ENCODE measurements at regions not wholly inside any gene's neighbourhood (a gene's known extent, or its start where the extent isn't known, plus 50 kb on each side); places are given as distances from the start of the nearest gene placed in this dataset.

DNA sequence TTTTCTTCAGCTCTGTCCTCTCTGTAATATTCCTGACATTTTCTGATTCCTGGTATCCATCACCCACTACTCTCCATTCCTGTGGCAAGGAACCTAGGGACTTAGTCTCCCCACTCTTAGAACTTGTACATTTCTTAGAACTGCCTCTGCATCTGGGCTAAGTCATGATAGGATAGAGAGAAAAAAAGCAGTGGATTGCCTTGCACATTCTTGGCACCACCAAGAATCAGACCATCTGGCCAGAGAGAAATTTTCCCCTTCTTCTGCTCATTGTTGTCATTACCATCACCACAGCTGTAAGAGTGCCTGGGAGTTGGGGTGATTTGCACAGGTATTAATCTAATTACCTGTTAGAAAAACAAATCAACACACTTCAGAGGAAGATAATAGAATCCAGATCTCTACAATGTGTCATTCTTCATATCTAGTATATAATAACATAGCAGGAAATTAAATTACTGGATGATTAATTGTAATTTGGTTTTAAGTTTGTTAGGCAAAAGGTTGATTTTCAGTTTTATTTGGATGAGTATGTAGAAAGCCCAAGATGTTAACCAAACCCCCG lies 264.8 kb upstream of the ZPLD1 start:
- no TSS peak for BruUV-seq (replicated peaks)
- ChIA-PET CTCF (ENCODE audit: unreplicated experiment) (no interaction called here), POLR2A (interaction anchor here (0.5 kb wide), 2 partner anchors 224 to 617 kb away, joined by 3 read pairs; no protein-coding TSS in a partner anchor)
- Histone ChIP-seq H3K9me3 (ENCODE audit: low read length) (no peaks in the 10 kb centered on the region), H3K27ac (ENCODE audit: low read depth, low read length, poor library complexity, severe bottlenecking) (no peak overlapping the region), H3K4me1 (ENCODE audit: insufficient read depth, low read length, poor library complexity, severe bottlenecking) (no peaks in the 10 kb centered on the region), H2AFZ (ENCODE audit: low read length) (no peak overlapping the region), H3K4me3 (ENCODE audit: low read depth, low read length, poor library complexity, severe bottlenecking) (no peak overlapping the region), H3K36me3 (ENCODE audit: insufficient read depth, low read length) (no peaks in the 10 kb centered on the region), H4K20me1 (ENCODE audit: insufficient read depth, low read length) (no peaks in the 10 kb centered on the region), H3K79me2 (ENCODE audit: insufficient read depth, low read depth, low read length) (no peaks in the 10 kb centered on the region), H3K9me2 (ENCODE audit: insufficient read depth, low read length) (no peaks in the 10 kb centered on the region), H3K4me2 (ENCODE audit: low read length) (no peak overlapping the region)
- TF ChIP-seq EZH2phosphoT487 (IDR thresholded peaks at IDR 0.05; ENCODE audit: borderline replicate concordance, low read depth, low read length): no peak
- TF ChIP-seq, protein P1, sequence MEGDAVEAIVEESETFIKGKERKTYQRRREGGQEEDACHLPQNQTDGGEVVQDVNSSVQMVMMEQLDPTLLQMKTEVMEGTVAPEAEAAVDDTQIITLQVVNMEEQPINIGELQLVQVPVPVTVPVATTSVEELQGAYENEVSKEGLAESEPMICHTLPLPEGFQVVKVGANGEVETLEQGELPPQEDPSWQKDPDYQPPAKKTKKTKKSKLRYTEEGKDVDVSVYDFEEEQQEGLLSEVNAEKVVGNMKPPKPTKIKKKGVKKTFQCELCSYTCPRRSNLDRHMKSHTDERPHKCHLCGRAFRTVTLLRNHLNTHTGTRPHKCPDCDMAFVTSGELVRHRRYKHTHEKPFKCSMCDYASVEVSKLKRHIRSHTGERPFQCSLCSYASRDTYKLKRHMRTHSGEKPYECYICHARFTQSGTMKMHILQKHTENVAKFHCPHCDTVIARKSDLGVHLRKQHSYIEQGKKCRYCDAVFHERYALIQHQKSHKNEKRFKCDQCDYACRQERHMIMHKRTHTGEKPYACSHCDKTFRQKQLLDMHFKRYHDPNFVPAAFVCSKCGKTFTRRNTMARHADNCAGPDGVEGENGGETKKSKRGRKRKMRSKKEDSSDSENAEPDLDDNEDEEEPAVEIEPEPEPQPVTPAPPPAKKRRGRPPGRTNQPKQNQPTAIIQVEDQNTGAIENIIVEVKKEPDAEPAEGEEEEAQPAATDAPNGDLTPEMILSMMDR (conservative IDR thresholded peaks at IDR 0.05; ENCODE audit: low read length): no peak
- intact Hi-C loops (cut with micrococcal nuclease; ENCODE audit: unreplicated experiment): no loop called here
- no peak for DNase-seq (ENCODE audit: low spot score)

DNA sequence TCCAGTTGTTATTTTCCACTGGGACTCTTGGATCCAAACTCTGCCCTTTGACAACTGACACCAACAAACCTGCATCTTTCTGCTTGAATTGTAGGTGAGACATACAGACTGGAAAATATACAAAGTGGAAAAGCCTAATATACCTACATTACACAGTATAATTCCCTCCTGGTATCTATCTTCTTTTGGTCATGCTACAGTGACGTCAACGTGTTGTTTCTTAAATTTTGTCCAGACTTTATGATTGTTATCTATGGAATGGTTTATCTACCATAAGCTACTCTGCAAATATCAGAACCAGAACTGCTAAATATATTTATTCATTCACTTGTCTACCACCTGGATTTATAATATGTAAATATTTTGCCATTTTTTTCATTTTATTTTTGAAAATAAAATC lies 264.3 kb upstream of the ZPLD1 start:
- H3K27ac ChIP-seq (ENCODE audit: low read depth, low read length, poor library complexity, severe bottlenecking): no peak overlapping the region
- H4K20me1 ChIP-seq (ENCODE audit: insufficient read depth, low read length): no peaks in the 10 kb centered on the region
- H3K4me3 ChIP-seq (ENCODE audit: low read depth, low read length, poor library complexity, severe bottlenecking): no peak overlapping the region
- TF ChIP-seq, protein P1 (conservative IDR thresholded peaks at IDR 0.05; ENCODE audit: low read length): no peak
- no peak for TF ChIP-seq EZH2phosphoT487 (IDR thresholded peaks at IDR 0.05; ENCODE audit: borderline replicate concordance, low read depth, low read length)
- H3K4me2 ChIP-seq (ENCODE audit: low read length): no peak overlapping the region
- H3K9me2 ChIP-seq (ENCODE audit: insufficient read depth, low read length): no peaks in the 10 kb centered on the region
- POLR2A ChIA-PET: interaction anchor here (0.5 kb wide), 1 partner anchor 618 kb away, joined by 3 read pairs; no protein-coding TSS in a partner anchor
- no TSS peak for BruUV-seq (replicated peaks)
- H3K79me2 ChIP-seq (ENCODE audit: insufficient read depth, low read depth, low read length): no peaks in the 10 kb centered on the region
- H3K4me1 ChIP-seq (ENCODE audit: insufficient read depth, low read length, poor library complexity, severe bottlenecking): no peaks in the 10 kb centered on the region
- H3K9me3 ChIP-seq (ENCODE audit: low read length): no peaks in the 10 kb centered on the region
- CTCF ChIA-PET (ENCODE audit: unreplicated experiment): no interaction called here
- DNase-seq (ENCODE audit: low spot score): no peak
- no peaks in the 10 kb centered on the region for H3K36me3 ChIP-seq (ENCODE audit: insufficient read depth, low read length)
- intact Hi-C loops (cut with micrococcal nuclease; ENCODE audit: unreplicated experiment): no loop called here
- H2AFZ ChIP-seq (ENCODE audit: low read length): no peak overlapping the region

DNA sequence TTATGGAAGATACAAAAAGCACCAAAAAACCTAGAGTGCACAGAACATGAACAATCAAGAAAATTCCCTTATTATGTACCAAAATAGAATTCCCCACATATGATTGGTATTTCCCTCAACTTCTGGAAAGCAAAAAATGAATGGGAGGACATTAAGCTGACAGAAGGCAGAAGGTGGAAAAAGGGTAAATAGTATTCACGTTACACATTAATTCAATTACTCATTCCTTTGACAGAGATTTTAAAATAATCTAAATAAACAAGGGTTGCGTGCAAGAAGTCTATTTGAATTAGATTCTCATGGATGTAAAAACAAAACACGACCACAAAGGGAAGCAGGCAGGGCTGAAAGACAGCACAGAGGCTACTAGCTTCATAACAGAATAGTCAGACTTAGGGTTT lies 260.5 kb upstream of the ZPLD1 start:
- TF ChIP-seq, protein P1 (conservative IDR thresholded peaks at IDR 0.05; ENCODE audit: low read length): no peak
- TF ChIP-seq EZH2phosphoT487 (IDR thresholded peaks at IDR 0.05; ENCODE audit: borderline replicate concordance, low read depth, low read length): no peak
- no peaks in the 10 kb centered on the region for H3K9me3 ChIP-seq (ENCODE audit: low read length)
- no peak for DNase-seq (ENCODE audit: low spot score)
- H2AFZ ChIP-seq (ENCODE audit: low read length): no peak overlapping the region
- H3K79me2 ChIP-seq (ENCODE audit: insufficient read depth, low read depth, low read length): no peaks in the 10 kb centered on the region
- POLR2A ChIA-PET: interaction anchor here (1.5 to 1.6 kb wide), 2 partner anchors 9 to 11 kb away, joined by 3 to 4 read pairs; no protein-coding TSS in a partner anchor
- H3K36me3 ChIP-seq (ENCODE audit: insufficient read depth, low read length): no peaks in the 10 kb centered on the region
- CTCF ChIA-PET (ENCODE audit: unreplicated experiment): no interaction called here
- BruUV-seq (replicated peaks): no TSS peak
- no peaks in the 10 kb centered on the region for H3K4me1 ChIP-seq (ENCODE audit: insufficient read depth, low read length, poor library complexity, severe bottlenecking)
- H4K20me1 ChIP-seq (ENCODE audit: insufficient read depth, low read length): no peaks in the 10 kb centered on the region
- H3K27ac ChIP-seq (ENCODE audit: low read depth, low read length, poor library complexity, severe bottlenecking): no peak overlapping the region
- no peaks in the 10 kb centered on the region for H3K9me2 ChIP-seq (ENCODE audit: insufficient read depth, low read length)
- intact Hi-C loops (cut with micrococcal nuclease; ENCODE audit: unreplicated experiment): no loop called here
- no peak overlapping the region for H3K4me2 ChIP-seq (ENCODE audit: low read length)
- H3K4me3 ChIP-seq (ENCODE audit: low read depth, low read length, poor library complexity, severe bottlenecking): no peak overlapping the region
